ENCODE measurements at regions not wholly inside any gene's neighbourhood (a gene's known extent, or its start where the extent isn't known, plus 50 kb on each side); places are given as distances from the start of the nearest gene placed in this dataset.

GRCh38 chr2:5977477-5977876 lies 285.3 kb downstream of the SOX11 start:
- TF ChIP-seq MXD4 (CRISPR knock-in tag; IDR thresholded peaks at IDR 0.05; ENCODE audit: borderline replicate concordance) (no peak), OVOL2 (CRISPR knock-in tag; IDR thresholded peaks at IDR 0.05; ENCODE audit: borderline replicate concordance) (no peak), FOXJ3 (CRISPR knock-in tag; IDR thresholded peaks at IDR 0.05; ENCODE audit: borderline replicate concordance) (no peak), ATF1 (CRISPR knock-in tag; IDR thresholded peaks at IDR 0.05) (no peak), USF2 (CRISPR knock-in tag; IDR thresholded peaks at IDR 0.05) (no peak), TP53 (CRISPR knock-in tag; IDR thresholded peaks at IDR 0.05) (no peak), SOX15 (CRISPR knock-in tag; IDR thresholded peaks at IDR 0.05) (no peak), ZNF423 (CRISPR knock-in tag; IDR thresholded peaks at IDR 0.05) (no peak), GABPB1 (CRISPR knock-in tag; IDR thresholded peaks at IDR 0.05) (no peak), ZNF396 (CRISPR knock-in tag; IDR thresholded peaks at IDR 0.05; ENCODE audit: borderline replicate concordance) (no peak), GTF2I (CRISPR knock-in tag; conservative IDR thresholded peaks at IDR 0.05) (no peak), RORB (CRISPR knock-in tag; IDR thresholded peaks at IDR 0.05) (no peak), ZNF281 (CRISPR knock-in tag; IDR thresholded peaks at IDR 0.05) (no peak), ZNF416 (CRISPR knock-in tag; IDR thresholded peaks at IDR 0.05) (no peak), NFYB (CRISPR knock-in tag; conservative IDR thresholded peaks at IDR 0.05; ENCODE audit: low read depth) (no peak)
- TF ChIP-seq, protein P1, sequence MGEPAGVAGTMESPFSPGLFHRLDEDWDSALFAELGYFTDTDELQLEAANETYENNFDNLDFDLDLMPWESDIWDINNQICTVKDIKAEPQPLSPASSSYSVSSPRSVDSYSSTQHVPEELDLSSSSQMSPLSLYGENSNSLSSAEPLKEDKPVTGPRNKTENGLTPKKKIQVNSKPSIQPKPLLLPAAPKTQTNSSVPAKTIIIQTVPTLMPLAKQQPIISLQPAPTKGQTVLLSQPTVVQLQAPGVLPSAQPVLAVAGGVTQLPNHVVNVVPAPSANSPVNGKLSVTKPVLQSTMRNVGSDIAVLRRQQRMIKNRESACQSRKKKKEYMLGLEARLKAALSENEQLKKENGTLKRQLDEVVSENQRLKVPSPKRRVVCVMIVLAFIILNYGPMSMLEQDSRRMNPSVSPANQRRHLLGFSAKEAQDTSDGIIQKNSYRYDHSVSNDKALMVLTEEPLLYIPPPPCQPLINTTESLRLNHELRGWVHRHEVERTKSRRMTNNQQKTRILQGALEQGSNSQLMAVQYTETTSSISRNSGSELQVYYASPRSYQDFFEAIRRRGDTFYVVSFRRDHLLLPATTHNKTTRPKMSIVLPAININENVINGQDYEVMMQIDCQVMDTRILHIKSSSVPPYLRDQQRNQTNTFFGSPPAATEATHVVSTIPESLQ (CRISPR knock-in tag; IDR thresholded peaks at IDR 0.05), result no peak
- H3K27me3 Mint-ChIP-seq (ENCODE audit: low read depth), result peaks cover under 1% of the 10 kb centered on the region
- H3K4me1 Mint-ChIP-seq, result no peaks in the 10 kb centered on the region
- no peak for DNase-seq (ENCODE audit: low spot score)
- ChIA-PET CTCF (no interaction called here), POLR2A (no interaction called here)
- H3K9me3 Mint-ChIP-seq, result peaks cover 82% of the 10 kb centered on the region
- H3K36me3 Mint-ChIP-seq, result peaks cover 77% of the 10 kb centered on the region
- no peak overlapping the region for H3K27ac Mint-ChIP-seq
- no peak for ATAC-seq
- H3K4me3 Mint-ChIP-seq, result no peak overlapping the region

DNA sequence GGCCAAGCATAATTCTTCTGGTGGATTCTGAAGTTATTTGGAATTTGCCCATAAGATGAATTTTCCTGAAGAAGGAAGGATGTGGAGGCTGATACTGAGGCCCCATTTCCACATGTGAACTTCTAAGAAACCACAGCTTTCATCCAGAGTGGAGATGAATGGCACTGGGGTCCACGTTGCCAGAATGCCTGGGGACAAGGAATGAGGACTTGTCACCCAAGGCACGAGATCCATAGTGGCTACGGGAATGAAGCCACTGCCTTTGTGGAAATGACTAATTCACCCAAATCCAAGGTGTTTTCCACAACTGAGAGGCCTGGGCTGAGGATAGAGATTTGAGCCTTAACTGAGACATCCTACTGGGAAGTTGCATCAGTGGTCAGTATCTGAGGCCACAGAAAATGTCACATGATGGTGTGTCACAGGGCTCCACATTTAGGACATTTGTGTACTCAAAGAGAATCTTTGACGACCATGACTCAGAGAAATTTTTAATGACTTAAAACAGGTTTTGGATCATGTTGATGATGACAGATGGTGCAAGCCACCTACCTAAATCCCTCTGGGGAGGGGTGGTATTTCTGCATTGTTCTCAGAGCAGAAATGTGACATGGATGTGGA lies 286.1 kb downstream of the SOX11 start:
- ATAC-seq, result no peak
- TF ChIP-seq ETV6 (CRISPR knock-in tag; IDR thresholded peaks at IDR 0.05) (no peak), FOXK1 (CRISPR knock-in tag; IDR thresholded peaks at IDR 0.05) (no peak), USF1 (CRISPR knock-in tag; IDR thresholded peaks at IDR 0.05) (no peak), RORB (CRISPR knock-in tag; IDR thresholded peaks at IDR 0.05) (no peak), NFATC4 (CRISPR knock-in tag; IDR thresholded peaks at IDR 0.05) (no peak), ZNF138 (CRISPR knock-in tag; conservative IDR thresholded peaks at IDR 0.05) (no peak), NR1H2 (CRISPR knock-in tag; IDR thresholded peaks at IDR 0.05) (no peak), RELA (CRISPR knock-in tag; IDR thresholded peaks at IDR 0.05; ENCODE audit: borderline replicate concordance) (no peak), ZNF219 (CRISPR knock-in tag; IDR thresholded peaks at IDR 0.05; ENCODE audit: borderline replicate concordance) (no peak), HMGA2 (CRISPR knock-in tag; IDR thresholded peaks at IDR 0.05) (no peak), KAT7 (CRISPR knock-in tag; IDR thresholded peaks at IDR 0.05; ENCODE audit: borderline replicate concordance) (no peak), ZNF416 (CRISPR knock-in tag; IDR thresholded peaks at IDR 0.05) (no peak), ZNF512 (CRISPR knock-in tag; IDR thresholded peaks at IDR 0.05; ENCODE audit: borderline replicate concordance) (no peak)
- TF ChIP-seq, protein P2, sequence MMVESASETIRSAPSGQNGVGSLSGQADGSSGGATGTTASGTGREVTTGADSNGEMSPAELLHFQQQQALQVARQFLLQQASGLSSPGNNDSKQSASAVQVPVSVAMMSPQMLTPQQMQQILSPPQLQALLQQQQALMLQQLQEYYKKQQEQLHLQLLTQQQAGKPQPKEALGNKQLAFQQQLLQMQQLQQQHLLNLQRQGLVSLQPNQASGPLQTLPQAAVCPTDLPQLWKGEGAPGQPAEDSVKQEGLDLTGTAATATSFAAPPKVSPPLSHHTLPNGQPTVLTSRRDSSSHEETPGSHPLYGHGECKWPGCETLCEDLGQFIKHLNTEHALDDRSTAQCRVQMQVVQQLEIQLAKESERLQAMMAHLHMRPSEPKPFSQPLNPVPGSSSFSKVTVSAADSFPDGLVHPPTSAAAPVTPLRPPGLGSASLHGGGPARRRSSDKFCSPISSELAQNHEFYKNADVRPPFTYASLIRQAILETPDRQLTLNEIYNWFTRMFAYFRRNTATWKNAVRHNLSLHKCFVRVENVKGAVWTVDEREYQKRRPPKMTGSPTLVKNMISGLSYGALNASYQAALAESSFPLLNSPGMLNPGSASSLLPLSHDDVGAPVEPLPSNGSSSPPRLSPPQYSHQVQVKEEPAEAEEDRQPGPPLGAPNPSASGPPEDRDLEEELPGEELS (CRISPR knock-in tag; IDR thresholded peaks at IDR 0.05), result no peak
- Mint-ChIP-seq H3K27ac (no peak overlapping the region), H3K9me3 (peaks cover 86% of the 10 kb centered on the region), H3K4me1 (no peaks in the 10 kb centered on the region), H3K27me3 (ENCODE audit: low read depth) (peaks cover 2% of the 10 kb centered on the region), H3K36me3 (peaks cover 82% of the 10 kb centered on the region), H3K4me3 (no peak overlapping the region)
- ChIA-PET CTCF (no interaction called here), POLR2A (no interaction called here)
- no peak for DNase-seq (ENCODE audit: low spot score)

All from WTC11 (cell line).